PFSK-1 (cell line): ENCODE measurements at regions not wholly inside any gene's neighbourhood (a gene's known extent, or its start where the extent isn't known, plus 50 kb on each side); places are given as distances from the start of the nearest gene placed in this dataset.

Source experiments
- REST ChIP-seq, 2 experiments: IDR thresholded peaks; 2 replicates each; pipeline versions ENCODE4 v1.6.1 to v1.8.0; 2011 to 2012; ENCODE audit warnings: low read depth in 2 of 2, low read length in 2 of 2, control low read depth in 1 of 2, inconsistent platforms in 1 of 2, mild to moderate bottlenecking in 1 of 2, moderate library complexity in 1 of 2; ENCODE audit not compliant: insufficient read depth in 1 of 2
- SIN3A ChIP-seq: IDR thresholded peaks from 2 replicates; pipeline ENCODE4 v1.6.1; 2012; ENCODE audit warnings: mild to moderate bottlenecking, low read length, moderate library complexity, borderline replicate concordance; ENCODE audit not compliant: insufficient read depth
- TAF1 ChIP-seq: IDR thresholded peaks from 2 replicates; pipeline ENCODE4 v1.6.1; 2012; ENCODE audit warnings: low read length, control low read depth, borderline replicate concordance; ENCODE audit not compliant: insufficient read depth

GRCh38 chr12:89129167-89129870 lies 223.0 kb downstream of the DUSP6 start:
- TF ChIP-seq REST (IDR thresholded peaks at IDR 0.05; ENCODE audit: insufficient read depth in 1 of 2, low read depth in 2 of 2, low read length in 2 of 2): no peak
- no peak for TF ChIP-seq SIN3A
- no peak for TF ChIP-seq TAF1
